K562 (cell line): ENCODE measurements at regions not wholly inside any gene's neighbourhood (a gene's known extent, or its start where the extent isn't known, plus 50 kb on each side); places are given as distances from the start of the nearest gene placed in this dataset.
"Not testable (repeated sequence)": the region's sequence is repeated elsewhere in the genome, so short reads cannot be mapped to it uniquely, and the experiment has no call there.

Experiments used
- ATAC-seq: fragments of 200-7000 bp; cut with Tn5 transposase; 3 replicates; pipeline ENCODE4 v1.9.1; 2020; ENCODE audit warnings: moderate library complexity
- BruUV-seq: library from RNA; stranded (reverse); fragments of 400-500 nt; replicated peaks from 2 replicates; lab custom pipeline; 2021; lab: Mats Ljungman, UMichigan
- CTCF ChIA-PET: fragments of 300-600 bp; formaldehyde crosslinking; extraction: SDS; loops from one replicate; lab custom pipeline; 2021; ENCODE audit warnings: low intra/inter-chr PET ratio; lab: Yijun Ruan, JAX
- POLR2A ChIA-PET: fragments of 300-600, 350-650 bp; sonication (Branson Sonifier 250); formaldehyde crosslinking; extraction: SDS; loops from one replicate; lab custom pipeline; 2021; ENCODE audit warnings: antibody characterized with exemption, inconsistent platforms; lab: Yijun Ruan, JAX
- DNase-seq, 4 experiments: peaks; one replicate each; pipeline versions ENCODE4 v3.0.0 to v3.0.0-alpha.2; 2011 to 2018; ENCODE audit warnings: low spot score in 3 of 4, mixed read lengths in 3 of 4; ENCODE audit errors: extremely low read depth in 1 of 4
- FAIRE-seq: peaks from 2 replicates; lab custom pipeline; 2011; peaks lifted over from hg19 to GRCh38; lab: Jason Lieb, UNC
- H2AFZ ChIP-seq: 2 replicates; pipeline ENCODE4 v1.6.0; 2011; ENCODE audit warnings: low read depth, low read length, control low read depth, inconsistent platforms
- H3K27ac ChIP-seq: fragments of 200-600 bp; 3 replicates; pipeline ENCODE4 v1.8.0; 2011; ENCODE audit warnings: low read depth, mild to moderate bottlenecking, control low read depth, inconsistent platforms, low read length, moderate library complexity, mixed read lengths; ENCODE audit errors: extremely low read depth
- H3K27me3 ChIP-seq, 2 experiments: fragments of 300-600 bp in 1 of 2; 2 replicates in 1 of 2; 3 replicates in 1 of 2; pipeline versions ENCODE4 v1.6.0 to v1.8.0; 2011; ENCODE audit warnings: inconsistent platforms in 2 of 2, low read length in 2 of 2, mild to moderate bottlenecking in 1 of 2, mixed read lengths in 1 of 2, moderate library complexity in 1 of 2; ENCODE audit not compliant: control insufficient read depth in 2 of 2, insufficient read depth in 2 of 2
- H3K36me3 ChIP-seq: fragments of 300-600 bp; 3 replicates; pipeline ENCODE4 v1.8.0; 2011; ENCODE audit warnings: mild to moderate bottlenecking, low read length, inconsistent platforms; ENCODE audit not compliant: control insufficient read depth, insufficient read depth
- H3K4me1 ChIP-seq, 2 experiments: fragments of 200-600 bp in 1 of 2; replicated peaks in 1 of 2; 2 replicates in 1 of 2; 3 replicates in 1 of 2; pipeline versions ENCODE4 v1.5.1 to v1.8.0; 2011; ENCODE audit warnings: inconsistent platforms in 2 of 2, low read length in 2 of 2, mild to moderate bottlenecking in 1 of 2, mixed read lengths in 1 of 2, moderate library complexity in 1 of 2; ENCODE audit not compliant: control insufficient read depth in 2 of 2, insufficient read depth in 2 of 2
- H3K4me2 ChIP-seq: 2 replicates; pipeline ENCODE4 v1.6.1; 2011; ENCODE audit warnings: low read length, control low read depth, inconsistent platforms, mixed read lengths; ENCODE audit not compliant: insufficient read depth
- H3K4me3 ChIP-seq: fragments of 200-600 bp; sonication (generic), shearing (Covaris generic); 2 replicates; pipeline ENCODE4 v1.5.1; 2016; ENCODE audit warnings: control low read depth, inconsistent platforms
- H3K79me2 ChIP-seq: fragments of 200-600 bp; 3 replicates; pipeline ENCODE4 v1.8.0; 2011; ENCODE audit warnings: low read length, inconsistent platforms; ENCODE audit not compliant: control insufficient read depth, insufficient read depth
- H3K9ac ChIP-seq, 2 experiments: 2 replicates each; pipeline versions ENCODE4 v1.6.0 to v1.6.1; 2011; ENCODE audit warnings: low read depth in 2 of 2, low read length in 2 of 2, control low read depth in 1 of 2, inconsistent platforms in 1 of 2, mild to moderate bottlenecking in 1 of 2, mixed read lengths in 1 of 2; ENCODE audit not compliant: insufficient read depth in 1 of 2
- H3K9me1 ChIP-seq: one replicate; pipeline ENCODE4 v1.6.0; 2011; ENCODE audit warnings: inconsistent platforms, mild to moderate bottlenecking, low read length, moderate library complexity; ENCODE audit not compliant: control insufficient read depth, insufficient read depth
- H3K9me3 ChIP-seq: replicated peaks from 2 replicates; pipeline ENCODE4 v1.5.1; 2011; ENCODE audit warnings: low read depth, low read length, inconsistent platforms; ENCODE audit not compliant: control insufficient read depth, insufficient read depth
- H4K20me1 ChIP-seq: replicated peaks from 2 replicates; pipeline ENCODE4 v1.6.1; 2011; ENCODE audit warnings: low read length, inconsistent platforms, mixed read lengths; ENCODE audit not compliant: control insufficient read depth, insufficient read depth
- ZNF431 ChIP-seq: sonication (generic); formaldehyde crosslinking; IDR thresholded peaks from 2 replicates; pipeline ENCODE4 v1.8.0; 2022; ENCODE audit warnings: mild to moderate bottlenecking, missing genetic modification reagents
- WGBS: fragments of 100-300 bp; shearing (Covaris generic); methylation state at CpG from one replicate; pipeline ENCODE4 v1.1.6; 2016; ENCODE audit warnings: low coverage, mixed read lengths; ENCODE audit not compliant: insufficient coverage; ENCODE audit errors: missing lambda C conversion rate; 5-methylcytosine and 5-hydroxymethylcytosine counted together
- in situ Hi-C: fragments of 300-500 bp; cut with MboI; formaldehyde crosslinking; loops from 4 replicates; pipeline ENCODE4 v1.15.0; 2018; ENCODE audit warnings: inconsistent platforms, mixed read lengths
- intact Hi-C: fragments of 100-400 bp; cut with micrococcal nuclease; formaldehyde crosslinking; loops from 2 replicates; pipeline ENCODE4 v1.14.2; 2022
- TF ChIP-seq, protein P1 (sequence below): sonication (generic); formaldehyde crosslinking; IDR thresholded peaks from 2 replicates; pipeline ENCODE4 v1.4.0; 2020; ENCODE audit warnings: mild to moderate bottlenecking, missing genetic modification reagents

DNA sequence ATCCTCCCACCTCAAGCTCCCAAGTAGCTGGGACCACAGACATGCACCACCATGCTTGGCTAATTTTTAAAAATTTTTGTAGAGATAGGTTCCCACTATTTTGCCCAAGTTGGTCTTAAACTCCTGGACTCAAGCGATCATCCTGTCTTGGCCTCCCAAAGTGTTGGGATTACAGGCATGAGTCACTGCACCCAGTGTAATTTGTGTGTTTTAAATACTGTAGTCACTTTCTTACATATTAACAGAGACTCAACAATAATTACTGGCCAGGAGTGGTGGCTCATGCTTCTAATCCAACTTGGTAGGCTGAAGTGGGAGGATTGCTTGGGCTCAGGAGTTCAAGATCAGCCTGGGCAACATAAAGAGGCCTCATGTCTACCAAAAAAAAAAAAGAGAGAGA is 293.0 kb downstream of the RDH14 start:
- no peaks in the 10 kb centered on the region for H3K27me3 ChIP-seq
- H4K20me1 ChIP-seq, result no peaks in the 10 kb centered on the region
- no peaks in the 10 kb centered on the region for H3K9me1 ChIP-seq
- FAIRE-seq, result no peak
- intact Hi-C loops (no loop called here), in situ Hi-C loops (no loop called here)
- TF ChIP-seq ZNF431 (CRISPR knock-in tag), result no peak
- TF ChIP-seq, protein P1, sequence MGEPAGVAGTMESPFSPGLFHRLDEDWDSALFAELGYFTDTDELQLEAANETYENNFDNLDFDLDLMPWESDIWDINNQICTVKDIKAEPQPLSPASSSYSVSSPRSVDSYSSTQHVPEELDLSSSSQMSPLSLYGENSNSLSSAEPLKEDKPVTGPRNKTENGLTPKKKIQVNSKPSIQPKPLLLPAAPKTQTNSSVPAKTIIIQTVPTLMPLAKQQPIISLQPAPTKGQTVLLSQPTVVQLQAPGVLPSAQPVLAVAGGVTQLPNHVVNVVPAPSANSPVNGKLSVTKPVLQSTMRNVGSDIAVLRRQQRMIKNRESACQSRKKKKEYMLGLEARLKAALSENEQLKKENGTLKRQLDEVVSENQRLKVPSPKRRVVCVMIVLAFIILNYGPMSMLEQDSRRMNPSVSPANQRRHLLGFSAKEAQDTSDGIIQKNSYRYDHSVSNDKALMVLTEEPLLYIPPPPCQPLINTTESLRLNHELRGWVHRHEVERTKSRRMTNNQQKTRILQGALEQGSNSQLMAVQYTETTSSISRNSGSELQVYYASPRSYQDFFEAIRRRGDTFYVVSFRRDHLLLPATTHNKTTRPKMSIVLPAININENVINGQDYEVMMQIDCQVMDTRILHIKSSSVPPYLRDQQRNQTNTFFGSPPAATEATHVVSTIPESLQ (CRISPR knock-in tag), result no peak
- no peak overlapping the region for H3K4me3 ChIP-seq
- H3K4me2 ChIP-seq, result no peak overlapping the region
- no peaks in the 10 kb centered on the region for H3K4me1 ChIP-seq
- ChIA-PET CTCF (no interaction called here), POLR2A (no interaction called here)
- H3K36me3 ChIP-seq, result no peaks in the 10 kb centered on the region
- no peak overlapping the region for H2AFZ ChIP-seq
- no peak for ATAC-seq
- H3K9ac ChIP-seq, result no peak overlapping the region
- 11% methylated on average over 1 of the region's 1 CpG for WGBS
- no peak for DNase-seq
- H3K79me2 ChIP-seq, result no peaks in the 10 kb centered on the region
- no peak overlapping the region for H3K27ac ChIP-seq
- H3K9me3 ChIP-seq, result peaks cover 2% of the 10 kb centered on the region; the same call in 1 of the 2 replicates
- BruUV-seq, result no TSS peak

DNA sequence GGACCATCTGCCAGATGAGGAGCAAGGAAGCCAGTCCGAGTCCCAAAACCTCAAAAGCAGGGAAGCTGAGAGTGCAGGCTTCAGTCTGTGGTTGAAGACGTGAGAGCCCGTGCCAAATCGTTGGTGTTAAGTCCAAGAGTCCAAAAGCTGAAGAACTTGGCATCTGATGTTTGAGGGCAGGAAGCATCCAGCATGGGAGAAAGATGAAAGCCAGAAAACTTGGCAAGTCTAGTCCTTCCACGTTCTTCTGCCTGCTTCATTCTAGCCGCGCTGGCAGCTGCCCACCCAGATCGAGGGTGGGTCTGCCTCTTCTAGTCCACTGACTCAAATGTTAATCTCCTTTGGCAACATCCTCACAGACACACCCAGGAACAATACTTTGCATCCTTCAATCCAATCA is 293.8 kb downstream of the RDH14 start:
- H3K79me2 ChIP-seq, DNase-seq, intact Hi-C loops, H3K4me2 ChIP-seq, H3K9me1 ChIP-seq, FAIRE-seq, H2AFZ ChIP-seq, H3K27me3 ChIP-seq, H3K9ac ChIP-seq, BruUV-seq, H3K4me3 ChIP-seq, POLR2A ChIA-PET, ATAC-seq, in situ Hi-C loops, H4K20me1 ChIP-seq, H3K9me3 ChIP-seq, H3K27ac ChIP-seq, CTCF ChIA-PET, H3K4me1 ChIP-seq, H3K36me3 ChIP-seq: not testable (repeated sequence)
- 0% methylated on average over 8 of the region's 8 CpGs for WGBS
